ENCODE measurements at regions not wholly inside any gene's neighbourhood (a gene's known extent, or its start where the extent isn't known, plus 50 kb on each side); places are given as distances from the start of the nearest gene placed in this dataset.

DNA sequence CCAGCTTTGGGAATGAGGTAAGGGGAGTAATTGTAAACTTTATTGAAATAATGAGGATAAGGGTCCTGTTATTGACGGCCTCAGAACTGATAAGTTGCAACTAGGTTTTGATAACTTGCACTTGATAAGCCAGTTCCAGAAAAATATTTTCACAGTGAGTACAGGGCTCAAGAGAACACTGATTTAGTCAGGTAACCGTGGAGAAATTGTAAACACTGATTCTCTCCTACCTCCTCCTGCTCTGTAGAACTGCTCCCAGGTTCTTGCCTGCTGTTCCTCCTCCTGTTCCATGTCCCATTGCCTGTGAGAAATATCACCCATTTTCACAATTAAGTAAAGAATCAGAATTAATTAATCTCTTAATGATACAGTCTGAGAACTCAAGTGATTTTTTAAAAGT lies 55.0 kb upstream of the CXXC4 start:
- Histone ChIP-seq H3K4me1 (ENCODE audit: control insufficient read depth, insufficient read depth, low read length) (no peaks in the 10 kb centered on the region), H3K27ac (ENCODE audit: extremely low read depth, low read depth, low read length) (no peak overlapping the region), H3K4me3 (ENCODE audit: low read depth, low read length) (no peak overlapping the region), H3K36me3 (ENCODE audit: control insufficient read depth in 2 of 2, insufficient read depth in 1 of 2, low read length in 2 of 2) (no peaks in the 10 kb centered on the region), H3K9me3 (ENCODE audit: control insufficient read depth, insufficient read depth, low read depth, low read length) (no peaks in the 10 kb centered on the region)
- TF ChIP-seq PRDM1 (tag by site-specific recombination; IDR thresholded peaks at IDR 0.05) = no peak
- no peak for TF ChIP-seq ZNF394 (tag by site-specific recombination; IDR thresholded peaks at IDR 0.05; ENCODE audit: borderline replicate concordance)
- TF ChIP-seq ZNF521 (tag by site-specific recombination; IDR thresholded peaks at IDR 0.05) = no peak
- TF ChIP-seq ZXDB (tag by site-specific recombination; IDR thresholded peaks at IDR 0.05) = no peak
- ChIA-PET CTCF (no interaction called here), POLR2A (no interaction called here)

- H3K4me1 ChIP-seq (ENCODE audit: control insufficient read depth, insufficient read depth, low read length) = no peaks in the 10 kb centered on the region
- H3K9me3 ChIP-seq (ENCODE audit: control insufficient read depth, insufficient read depth, low read depth, low read length) = no peaks in the 10 kb centered on the region
- H3K27ac ChIP-seq (ENCODE audit: extremely low read depth, low read depth, low read length) = no peak overlapping the region
- ChIA-PET POLR2A (no interaction called here), CTCF (interaction anchor here (0.7 kb wide), 1 partner anchor 107 kb away, joined by 3 read pairs; no protein-coding TSS in a partner anchor)
- TF ChIP-seq ZNF24 (tag by site-specific recombination; IDR thresholded peaks at IDR 0.05) (no peak), ZNF501 (tag by site-specific recombination; IDR thresholded peaks at IDR 0.05) (no peak), ZNF529 (tag by site-specific recombination; IDR thresholded peaks at IDR 0.05; ENCODE audit: insufficient replicate concordance) (no peak)
- TF ChIP-seq, protein P1, sequence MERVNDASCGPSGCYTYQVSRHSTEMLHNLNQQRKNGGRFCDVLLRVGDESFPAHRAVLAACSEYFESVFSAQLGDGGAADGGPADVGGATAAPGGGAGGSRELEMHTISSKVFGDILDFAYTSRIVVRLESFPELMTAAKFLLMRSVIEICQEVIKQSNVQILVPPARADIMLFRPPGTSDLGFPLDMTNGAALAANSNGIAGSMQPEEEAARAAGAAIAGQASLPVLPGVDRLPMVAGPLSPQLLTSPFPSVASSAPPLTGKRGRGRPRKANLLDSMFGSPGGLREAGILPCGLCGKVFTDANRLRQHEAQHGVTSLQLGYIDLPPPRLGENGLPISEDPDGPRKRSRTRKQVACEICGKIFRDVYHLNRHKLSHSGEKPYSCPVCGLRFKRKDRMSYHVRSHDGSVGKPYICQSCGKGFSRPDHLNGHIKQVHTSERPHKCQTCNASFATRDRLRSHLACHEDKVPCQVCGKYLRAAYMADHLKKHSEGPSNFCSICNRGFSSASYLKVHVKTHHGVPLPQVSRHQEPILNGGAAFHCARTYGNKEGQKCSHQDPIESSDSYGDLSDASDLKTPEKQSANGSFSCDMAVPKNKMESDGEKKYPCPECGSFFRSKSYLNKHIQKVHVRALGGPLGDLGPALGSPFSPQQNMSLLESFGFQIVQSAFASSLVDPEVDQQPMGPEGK (tag by site-specific recombination; IDR thresholded peaks at IDR 0.05) = no peak
- H3K4me3 ChIP-seq (ENCODE audit: low read depth, low read length) = no peak overlapping the region
- no peaks in the 10 kb centered on the region for H3K36me3 ChIP-seq (ENCODE audit: control insufficient read depth in 2 of 2, insufficient read depth in 1 of 2, low read length in 2 of 2)
Measured at GRCh38 chr4:104559502-104559901, 64.8 kb upstream of the CXXC4 start.

- POLR2A ChIA-PET = no interaction called here
- Histone ChIP-seq H3K9me3 (ENCODE audit: control insufficient read depth, insufficient read depth, low read depth, low read length) (no peaks in the 10 kb centered on the region), H3K27ac (ENCODE audit: extremely low read depth, low read depth, low read length) (no peak overlapping the region), H3K4me3 (ENCODE audit: low read depth, low read length) (no peak overlapping the region), H3K4me1 (ENCODE audit: control insufficient read depth, insufficient read depth, low read length) (no peaks in the 10 kb centered on the region), H3K36me3 (ENCODE audit: control insufficient read depth in 2 of 2, insufficient read depth in 1 of 2, low read length in 2 of 2) (no peaks in the 10 kb centered on the region)
- CTCF ChIA-PET = interaction anchor here (0.6 kb wide), 1 partner anchor 32 kb away, joined by 3 read pairs; no protein-coding TSS in a partner anchor
- TF ChIP-seq, protein P2, sequence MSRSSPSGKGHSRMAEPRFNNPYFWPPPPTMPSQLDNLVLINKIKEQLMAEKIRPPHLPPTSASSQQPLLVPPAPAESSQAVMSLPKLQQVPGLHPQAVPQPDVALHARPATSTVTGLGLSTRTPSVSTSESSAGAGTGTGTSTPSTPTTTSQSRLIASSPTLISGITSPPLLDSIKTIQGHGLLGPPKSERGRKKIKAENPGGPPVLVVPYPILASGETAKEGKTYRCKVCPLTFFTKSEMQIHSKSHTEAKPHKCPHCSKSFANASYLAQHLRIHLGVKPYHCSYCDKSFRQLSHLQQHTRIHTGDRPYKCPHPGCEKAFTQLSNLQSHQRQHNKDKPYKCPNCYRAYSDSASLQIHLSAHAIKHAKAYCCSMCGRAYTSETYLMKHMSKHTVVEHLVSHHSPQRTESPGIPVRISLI (tag by site-specific recombination; IDR thresholded peaks at IDR 0.05) = no peak
- TF ChIP-seq ZNF510 (tag by site-specific recombination; IDR thresholded peaks at IDR 0.05; ENCODE audit: insufficient replicate concordance) (no peak), ZNF391 (tag by site-specific recombination; IDR thresholded peaks at IDR 0.05; ENCODE audit: borderline replicate concordance, low read depth) (no peak), KLF9 (tag by site-specific recombination; IDR thresholded peaks at IDR 0.05; ENCODE audit: low read depth) (no peak), ZNF280C (tag by site-specific recombination; IDR thresholded peaks at IDR 0.05) (no peak), ZNF521 (tag by site-specific recombination; IDR thresholded peaks at IDR 0.05) (no peak), ZNF837 (tag by site-specific recombination; IDR thresholded peaks at IDR 0.05) (no peak), REPIN1 (tag by site-specific recombination; IDR thresholded peaks at IDR 0.05; ENCODE audit: low read depth) (no peak), MEIS1 (CRISPR knock-in tag; IDR thresholded peaks at IDR 0.05; ENCODE audit: borderline replicate concordance) (no peak), ZNF473 (tag by site-specific recombination; IDR thresholded peaks at IDR 0.05) (no peak)
Measured at GRCh38 chr4:104571341-104571740, 76.6 kb upstream of the CXXC4 start.

Data from HEK293 (cell line).